ENCODE measurements at regions not wholly inside any gene's neighbourhood (a gene's known extent, or its start where the extent isn't known, plus 50 kb on each side); places are given as distances from the start of the nearest gene placed in this dataset.

DNA sequence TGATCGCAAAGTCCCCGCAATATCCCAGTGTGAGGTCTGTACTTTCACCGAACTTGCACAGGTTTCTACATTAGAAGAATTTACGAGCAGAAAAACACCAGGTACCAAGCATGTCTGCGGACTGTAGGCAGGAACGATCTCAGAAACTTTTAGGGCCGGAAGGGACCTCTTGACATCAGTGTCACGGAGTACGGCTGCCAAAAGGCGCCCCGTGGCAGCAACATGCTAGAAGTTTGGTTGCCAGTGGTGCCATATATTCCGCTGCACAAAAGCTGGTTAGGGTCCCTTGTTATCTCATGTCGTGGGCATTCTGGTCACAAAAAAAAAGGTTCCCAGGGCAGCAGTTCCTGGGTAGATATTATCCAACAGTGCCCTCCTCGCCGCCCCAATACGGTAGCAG is 61.0 kb upstream of the DCAF8L1 start:
- TF ChIP-seq REST (IDR thresholded peaks at IDR 0.05; ENCODE audit: insufficient read depth in 1 of 2, low read depth in 2 of 2, low read length in 1 of 2) (no peak), SIN3A (IDR thresholded peaks at IDR 0.05; ENCODE audit: borderline replicate concordance, insufficient read depth, low read depth, low read length) (no peak), TCF7L2 (IDR thresholded peaks at IDR 0.05; ENCODE audit: low read depth, low read length) (no peak)
- TF ChIP-seq, protein P1, sequence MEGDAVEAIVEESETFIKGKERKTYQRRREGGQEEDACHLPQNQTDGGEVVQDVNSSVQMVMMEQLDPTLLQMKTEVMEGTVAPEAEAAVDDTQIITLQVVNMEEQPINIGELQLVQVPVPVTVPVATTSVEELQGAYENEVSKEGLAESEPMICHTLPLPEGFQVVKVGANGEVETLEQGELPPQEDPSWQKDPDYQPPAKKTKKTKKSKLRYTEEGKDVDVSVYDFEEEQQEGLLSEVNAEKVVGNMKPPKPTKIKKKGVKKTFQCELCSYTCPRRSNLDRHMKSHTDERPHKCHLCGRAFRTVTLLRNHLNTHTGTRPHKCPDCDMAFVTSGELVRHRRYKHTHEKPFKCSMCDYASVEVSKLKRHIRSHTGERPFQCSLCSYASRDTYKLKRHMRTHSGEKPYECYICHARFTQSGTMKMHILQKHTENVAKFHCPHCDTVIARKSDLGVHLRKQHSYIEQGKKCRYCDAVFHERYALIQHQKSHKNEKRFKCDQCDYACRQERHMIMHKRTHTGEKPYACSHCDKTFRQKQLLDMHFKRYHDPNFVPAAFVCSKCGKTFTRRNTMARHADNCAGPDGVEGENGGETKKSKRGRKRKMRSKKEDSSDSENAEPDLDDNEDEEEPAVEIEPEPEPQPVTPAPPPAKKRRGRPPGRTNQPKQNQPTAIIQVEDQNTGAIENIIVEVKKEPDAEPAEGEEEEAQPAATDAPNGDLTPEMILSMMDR (IDR thresholded peaks at IDR 0.05), result no peak

All from Panc1 (cell line).